Liver (tissue), 3 donors: ENCODE measurements at regions not wholly inside any gene's neighbourhood (a gene's known extent, or its start where the extent isn't known, plus 50 kb on each side); places are given as distances from the start of the nearest gene placed in this dataset.

Experiments
- EGR1 ChIP-seq, 2 donors: IDR thresholded peaks; 2 replicates each; pipeline ENCODE4 v1.6.1; 2016 to 2018; ENCODE audit warnings: antibody characterized with exemption in 2 of 2, low read depth in 2 of 2
- GABPA ChIP-seq, 2 donors: IDR thresholded peaks in 1 of 2; conservative IDR thresholded peaks in 1 of 2; 2 replicates each; pipeline ENCODE4 v1.6.1; 2016; ENCODE audit warnings: antibody characterized with exemption in 2 of 2, mild to moderate bottlenecking in 1 of 2, moderate library complexity in 1 of 2
- JUND ChIP-seq, 2 donors: IDR thresholded peaks; 2 replicates each; pipeline ENCODE4 v1.6.1; 2016; ENCODE audit warnings: antibody characterized with exemption in 2 of 2
- RAD21 ChIP-seq, 2 donors: IDR thresholded peaks; 2 replicates each; pipeline ENCODE4 v1.6.1; 2016; ENCODE audit warnings: antibody characterized with exemption in 2 of 2, mild to moderate bottlenecking in 2 of 2
- RXRA ChIP-seq, 2 donors: IDR thresholded peaks; 2 replicates each; pipeline ENCODE4 v1.6.1; 2017 to 2018; ENCODE audit warnings: antibody characterized with exemption in 2 of 2, mild to moderate bottlenecking in 1 of 2
- SP1 ChIP-seq: IDR thresholded peaks from 2 replicates; pipeline ENCODE4 v1.6.1; 2018; ENCODE audit warnings: antibody characterized with exemption, mild to moderate bottlenecking
- TAF1 ChIP-seq: conservative IDR thresholded peaks from 2 replicates; pipeline ENCODE4 v1.6.1; 2016; ENCODE audit warnings: antibody characterized with exemption, mild to moderate bottlenecking
- YY1 ChIP-seq: IDR thresholded peaks from 2 replicates; pipeline ENCODE4 v1.6.1; 2016; ENCODE audit warnings: antibody characterized with exemption, mild to moderate bottlenecking
- TF ChIP-seq, protein P1 (sequence below): fragments of 150-350 bp; IDR thresholded peaks from 2 replicates; pipeline ENCODE4 v1.5.1; 2017; ENCODE audit warnings: improper control_type of control experiment, low read depth, low read length; ENCODE audit not compliant: missing input control
- TF ChIP-seq, protein P2 (sequence below): IDR thresholded peaks from 2 replicates; pipeline ENCODE4 v1.6.1; 2016; ENCODE audit warnings: antibody characterized with exemption, mild to moderate bottlenecking
- TF ChIP-seq, protein P3 (sequence below): IDR thresholded peaks from 2 replicates; pipeline ENCODE4 v1.6.1; 2016; ENCODE audit warnings: antibody characterized with exemption
- TF ChIP-seq, protein P4 (sequence below): IDR thresholded peaks from 2 replicates; pipeline ENCODE4 v1.6.1; 2016; ENCODE audit warnings: antibody characterized with exemption
- donor health status: healthy.
- donor health status: healthy.

DNA sequence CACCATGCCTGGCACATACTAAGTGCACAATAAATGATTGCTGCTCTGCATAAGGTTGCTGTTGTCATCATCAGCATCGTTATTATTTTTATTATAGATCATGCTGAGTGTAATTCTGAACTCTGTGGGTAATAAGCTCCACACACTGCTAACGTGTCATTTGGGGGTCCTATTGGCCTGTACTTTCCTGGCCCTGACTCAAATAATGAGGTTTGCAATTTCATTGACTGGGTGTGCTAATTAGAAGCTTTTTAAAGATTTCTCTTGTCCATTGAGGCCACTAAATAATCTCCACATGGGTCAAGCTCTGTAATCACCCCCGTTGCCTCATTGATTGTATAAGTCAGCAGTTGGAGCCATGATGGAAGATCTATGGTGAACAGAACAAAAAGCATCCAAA, 320.8 kb upstream of the TMPO start:
- TF ChIP-seq, protein P1, sequence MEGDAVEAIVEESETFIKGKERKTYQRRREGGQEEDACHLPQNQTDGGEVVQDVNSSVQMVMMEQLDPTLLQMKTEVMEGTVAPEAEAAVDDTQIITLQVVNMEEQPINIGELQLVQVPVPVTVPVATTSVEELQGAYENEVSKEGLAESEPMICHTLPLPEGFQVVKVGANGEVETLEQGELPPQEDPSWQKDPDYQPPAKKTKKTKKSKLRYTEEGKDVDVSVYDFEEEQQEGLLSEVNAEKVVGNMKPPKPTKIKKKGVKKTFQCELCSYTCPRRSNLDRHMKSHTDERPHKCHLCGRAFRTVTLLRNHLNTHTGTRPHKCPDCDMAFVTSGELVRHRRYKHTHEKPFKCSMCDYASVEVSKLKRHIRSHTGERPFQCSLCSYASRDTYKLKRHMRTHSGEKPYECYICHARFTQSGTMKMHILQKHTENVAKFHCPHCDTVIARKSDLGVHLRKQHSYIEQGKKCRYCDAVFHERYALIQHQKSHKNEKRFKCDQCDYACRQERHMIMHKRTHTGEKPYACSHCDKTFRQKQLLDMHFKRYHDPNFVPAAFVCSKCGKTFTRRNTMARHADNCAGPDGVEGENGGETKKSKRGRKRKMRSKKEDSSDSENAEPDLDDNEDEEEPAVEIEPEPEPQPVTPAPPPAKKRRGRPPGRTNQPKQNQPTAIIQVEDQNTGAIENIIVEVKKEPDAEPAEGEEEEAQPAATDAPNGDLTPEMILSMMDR, result no peak
- TF ChIP-seq GABPA (IDR thresholded peaks at IDR 0.05 in 1 of 2, conservative IDR thresholded peaks at IDR 0.05 in 1 of 2) (no peak), RXRA (IDR thresholded peaks at IDR 0.05) (no peak), EGR1 (IDR thresholded peaks at IDR 0.05; ENCODE audit: low read depth in 2 of 2) (no peak), JUND (IDR thresholded peaks at IDR 0.05) (no peak), YY1 (no peak), RAD21 (IDR thresholded peaks at IDR 0.05) (no peak), TAF1 (no peak), SP1 (no peak)
- TF ChIP-seq, protein P2, sequence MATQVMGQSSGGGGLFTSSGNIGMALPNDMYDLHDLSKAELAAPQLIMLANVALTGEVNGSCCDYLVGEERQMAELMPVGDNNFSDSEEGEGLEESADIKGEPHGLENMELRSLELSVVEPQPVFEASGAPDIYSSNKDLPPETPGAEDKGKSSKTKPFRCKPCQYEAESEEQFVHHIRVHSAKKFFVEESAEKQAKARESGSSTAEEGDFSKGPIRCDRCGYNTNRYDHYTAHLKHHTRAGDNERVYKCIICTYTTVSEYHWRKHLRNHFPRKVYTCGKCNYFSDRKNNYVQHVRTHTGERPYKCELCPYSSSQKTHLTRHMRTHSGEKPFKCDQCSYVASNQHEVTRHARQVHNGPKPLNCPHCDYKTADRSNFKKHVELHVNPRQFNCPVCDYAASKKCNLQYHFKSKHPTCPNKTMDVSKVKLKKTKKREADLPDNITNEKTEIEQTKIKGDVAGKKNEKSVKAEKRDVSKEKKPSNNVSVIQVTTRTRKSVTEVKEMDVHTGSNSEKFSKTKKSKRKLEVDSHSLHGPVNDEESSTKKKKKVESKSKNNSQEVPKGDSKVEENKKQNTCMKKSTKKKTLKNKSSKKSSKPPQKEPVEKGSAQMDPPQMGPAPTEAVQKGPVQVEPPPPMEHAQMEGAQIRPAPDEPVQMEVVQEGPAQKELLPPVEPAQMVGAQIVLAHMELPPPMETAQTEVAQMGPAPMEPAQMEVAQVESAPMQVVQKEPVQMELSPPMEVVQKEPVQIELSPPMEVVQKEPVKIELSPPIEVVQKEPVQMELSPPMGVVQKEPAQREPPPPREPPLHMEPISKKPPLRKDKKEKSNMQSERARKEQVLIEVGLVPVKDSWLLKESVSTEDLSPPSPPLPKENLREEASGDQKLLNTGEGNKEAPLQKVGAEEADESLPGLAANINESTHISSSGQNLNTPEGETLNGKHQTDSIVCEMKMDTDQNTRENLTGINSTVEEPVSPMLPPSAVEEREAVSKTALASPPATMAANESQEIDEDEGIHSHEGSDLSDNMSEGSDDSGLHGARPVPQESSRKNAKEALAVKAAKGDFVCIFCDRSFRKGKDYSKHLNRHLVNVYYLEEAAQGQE, result no peak
- TF ChIP-seq, protein P3, sequence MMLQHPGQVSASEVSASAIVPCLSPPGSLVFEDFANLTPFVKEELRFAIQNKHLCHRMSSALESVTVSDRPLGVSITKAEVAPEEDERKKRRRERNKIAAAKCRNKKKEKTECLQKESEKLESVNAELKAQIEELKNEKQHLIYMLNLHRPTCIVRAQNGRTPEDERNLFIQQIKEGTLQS, result no peak
- TF ChIP-seq, protein P4, sequence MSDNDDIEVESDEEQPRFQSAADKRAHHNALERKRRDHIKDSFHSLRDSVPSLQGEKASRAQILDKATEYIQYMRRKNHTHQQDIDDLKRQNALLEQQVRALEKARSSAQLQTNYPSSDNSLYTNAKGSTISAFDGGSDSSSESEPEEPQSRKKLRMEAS, result no peak
